H7 (cell line): ENCODE measurements at regions not wholly inside any gene's neighbourhood (a gene's known extent, or its start where the extent isn't known, plus 50 kb on each side); places are given as distances from the start of the nearest gene placed in this dataset.
"Not testable (repeated sequence)": the region's sequence is repeated elsewhere in the genome, so short reads cannot be mapped to it uniquely, and the experiment has no call there.

ENCODE experiments used
- DNase-seq: peaks from one replicate; pipeline ENCODE4 v3.0.0; 2012
- H3K27me3 ChIP-seq: 2 replicates; pipeline ENCODE4 v1.6.0; 2011; ENCODE audit warnings: mild to moderate bottlenecking, low read length; ENCODE audit not compliant: control insufficient read depth, insufficient read depth
- H3K36me3 ChIP-seq: replicated peaks from 2 replicates; pipeline ENCODE4 v1.5.1; 2011; ENCODE audit warnings: low read length; ENCODE audit not compliant: control insufficient read depth, insufficient read depth
- H3K4me3 ChIP-seq: 2 replicates; pipeline ENCODE4 v1.5.1; 2011; ENCODE audit warnings: low read depth, mild to moderate bottlenecking, control low read depth, low read length, moderate library complexity; ENCODE audit not compliant: insufficient read depth

GRCh38 chr13:58893396-58893795 is 1261.9 kb downstream of the PCDH17 start:
- Histone ChIP-seq H3K27me3 (no peaks in the 10 kb centered on the region), H3K36me3 (no peaks in the 10 kb centered on the region), H3K4me3 (no peak overlapping the region)
- DNase-seq: no peak

- no peak for DNase-seq
- H3K27me3 ChIP-seq: no peaks in the 10 kb centered on the region
- no peak overlapping the region for H3K4me3 ChIP-seq
- H3K36me3 ChIP-seq: no peaks in the 10 kb centered on the region
Measured at GRCh38 chr13:58906329-58907007, 1257.3 kb downstream of the DIAPH3 start.

- no peak for DNase-seq
- Histone ChIP-seq H3K27me3 (no peaks in the 10 kb centered on the region), H3K4me3 (no peak overlapping the region), H3K36me3 (no peaks in the 10 kb centered on the region)
Measured at GRCh38 chr13:58907347-58907746, 1256.4 kb downstream of the DIAPH3 start.

- Histone ChIP-seq H3K36me3 (no peaks in the 10 kb centered on the region), H3K27me3 (no peaks in the 10 kb centered on the region), H3K4me3 (no peak overlapping the region)
- no peak for DNase-seq
Measured at GRCh38 chr13:58908019-58908679, 1255.6 kb downstream of the DIAPH3 start.

GRCh38 chr13:58919551-58919950 is 1244.2 kb downstream of the DIAPH3 start:
- H3K36me3 ChIP-seq: no peaks in the 10 kb centered on the region
- no peak overlapping the region for H3K4me3 ChIP-seq
- no peaks in the 10 kb centered on the region for H3K27me3 ChIP-seq
- DNase-seq: no peak

- Histone ChIP-seq H3K36me3 (no peaks in the 10 kb centered on the region), H3K4me3 (no peak overlapping the region), H3K27me3 (no peaks in the 10 kb centered on the region)
- DNase-seq: no peak
Measured at GRCh38 chr13:58921129-58921528, 1242.6 kb downstream of the DIAPH3 start.

- Histone ChIP-seq H3K36me3 (no peaks in the 10 kb centered on the region), H3K4me3 (no peak overlapping the region), H3K27me3 (no peaks in the 10 kb centered on the region)
- DNase-seq: no peak
Measured at GRCh38 chr13:58926858-58927257, 1236.9 kb downstream of the DIAPH3 start.

GRCh38 chr13:58933475-58933874 is 1230.3 kb downstream of the DIAPH3 start:
- H3K27me3 ChIP-seq: no peaks in the 10 kb centered on the region
- H3K36me3 ChIP-seq: no peaks in the 10 kb centered on the region
- H3K4me3 ChIP-seq: no peak overlapping the region
- DNase-seq: peak; percentile 10

GRCh38 chr13:58935689-58936088 is 1228.0 kb downstream of the DIAPH3 start:
- H3K27me3 ChIP-seq: no peaks in the 10 kb centered on the region
- no peak for DNase-seq
- no peak overlapping the region for H3K4me3 ChIP-seq
- H3K36me3 ChIP-seq: no peaks in the 10 kb centered on the region

GRCh38 chr13:58946274-58946673 is 1217.5 kb downstream of the DIAPH3 start:
- no peaks in the 10 kb centered on the region for H3K27me3 ChIP-seq
- DNase-seq: no peak
- no peak overlapping the region for H3K4me3 ChIP-seq
- H3K36me3 ChIP-seq: no peaks in the 10 kb centered on the region

GRCh38 chr13:58949646-58950045 is 1214.1 kb downstream of the DIAPH3 start:
- DNase-seq: no peak
- H3K36me3 ChIP-seq: no peaks in the 10 kb centered on the region
- no peaks in the 10 kb centered on the region for H3K27me3 ChIP-seq
- no peak overlapping the region for H3K4me3 ChIP-seq

GRCh38 chr13:58950911-58951310 is 1212.8 kb downstream of the DIAPH3 start:
- no peaks in the 10 kb centered on the region for H3K36me3 ChIP-seq
- no peaks in the 10 kb centered on the region for H3K27me3 ChIP-seq
- H3K4me3 ChIP-seq: no peak overlapping the region
- no peak for DNase-seq

GRCh38 chr13:58953638-58954037 is 1210.1 kb downstream of the DIAPH3 start:
- H3K36me3 ChIP-seq: no peaks in the 10 kb centered on the region
- H3K27me3 ChIP-seq: no peaks in the 10 kb centered on the region
- no peak overlapping the region for H3K4me3 ChIP-seq
- DNase-seq: no peak

- DNase-seq: no peak
- Histone ChIP-seq H3K27me3 (no peaks in the 10 kb centered on the region), H3K4me3 (no peak overlapping the region), H3K36me3 (no peaks in the 10 kb centered on the region)
Measured at GRCh38 chr13:58955546-58956385, 1208.0 kb downstream of the DIAPH3 start.

- not testable (repeated sequence) for H3K36me3 ChIP-seq, DNase-seq, H3K4me3 ChIP-seq, H3K27me3 ChIP-seq
Measured at GRCh38 chr13:58958097-58958496, 1205.6 kb downstream of the DIAPH3 start.
